H1 (cell line): ENCODE measurements at regions not wholly inside any gene's neighbourhood (a gene's known extent, or its start where the extent isn't known, plus 50 kb on each side); places are given as distances from the start of the nearest gene placed in this dataset.

Source experiments
- CTCF ChIA-PET: fragments of 300-600 bp; sonication (Branson Sonifier 250); formaldehyde crosslinking; loops from one replicate; lab custom pipeline; 2021; ENCODE audit not compliant: partially characterized antibody; lab: Charles Lee
- POLR2A ChIA-PET: fragments of 300-600 bp; sonication (Branson Sonifier 250); formaldehyde crosslinking; loops from one replicate; lab custom pipeline; 2021; ENCODE audit warnings: inconsistent platforms; ENCODE audit not compliant: partially characterized antibody; lab: Charles Lee
- DNase-seq, 2 experiments: peaks; one replicate each; pipeline versions ENCODE4 v3.0.0 to v3.0.0-alpha.2; 2010 to 2022; ENCODE audit warnings: low spot score in 2 of 2, low read depth in 1 of 2, mixed read lengths in 1 of 2
- FAIRE-seq: peaks from 2 replicates; lab custom pipeline; 2011; peaks lifted over from hg19 to GRCh38; lab: Jason Lieb, UNC
- H2AFZ ChIP-seq: 2 replicates; pipeline ENCODE4 v1.8.1; 2012; ENCODE audit warnings: low read length, inconsistent platforms
- H2AK5ac ChIP-seq: 2 replicates; pipeline ENCODE4 v1.6.1; 2013; ENCODE audit warnings: low read depth, low read length
- H2BK120ac ChIP-seq: replicated peaks from 2 replicates; pipeline ENCODE3; 2013; ENCODE audit warnings: low read depth, low read length, inconsistent platforms
- H2BK12ac ChIP-seq: 2 replicates; pipeline ENCODE4 v1.6.1; 2013; ENCODE audit warnings: low read depth, low read length
- H2BK15ac ChIP-seq: 2 replicates; pipeline ENCODE4 v1.6.1; 2013; ENCODE audit warnings: low read length
- H2BK20ac ChIP-seq: 2 replicates; pipeline ENCODE4 v1.6.1; 2013; ENCODE audit warnings: low read length
- H2BK5ac ChIP-seq: 2 replicates; pipeline ENCODE4 v1.6.1; 2013; ENCODE audit warnings: low read depth, low read length
- H3K14ac ChIP-seq: 2 replicates; pipeline ENCODE4 v1.6.1; 2013; ENCODE audit warnings: inconsistent platforms; ENCODE audit not compliant: insufficient read length
- H3K18ac ChIP-seq: 2 replicates; pipeline ENCODE4 v1.6.1; 2013; ENCODE audit warnings: low read length; ENCODE audit errors: extremely low read depth
- H3K23ac ChIP-seq: 2 replicates; pipeline ENCODE4 v1.6.1; 2013; ENCODE audit warnings: inconsistent platforms; ENCODE audit not compliant: insufficient read length
- H3K23me2 ChIP-seq: 2 replicates; pipeline ENCODE4 v1.6.1; 2013; ENCODE audit warnings: low read depth, low read length
- H3K27ac ChIP-seq: 2 replicates; pipeline ENCODE4 v1.6.1; 2011; ENCODE audit warnings: low read depth, low read length, inconsistent platforms
- H3K27me3 ChIP-seq, 4 experiments: replicated peaks in 1 of 4; 1 replicate in 1 of 4; 2 replicates in 3 of 4; pipeline versions ENCODE4 v1.6.1 to v1.8.1; 2011 to 2013; ENCODE audit warnings: low read length in 3 of 4, mild to moderate bottlenecking in 3 of 4, inconsistent platforms in 2 of 4, mixed read lengths in 2 of 4, moderate library complexity in 1 of 4; ENCODE audit not compliant: control insufficient read depth in 3 of 4, insufficient read depth in 3 of 4; ENCODE audit errors: extremely low read depth in 1 of 4
- H3K36me3 ChIP-seq, 4 experiments: 2 replicates each; pipeline versions ENCODE4 v1.6.1 to v1.8.1; 2011 to 2013; ENCODE audit warnings: mild to moderate bottlenecking in 4 of 4, low read length in 3 of 4, moderate library complexity in 2 of 4, control low read depth in 1 of 4, inconsistent platforms in 1 of 4; ENCODE audit not compliant: insufficient read depth in 4 of 4, control insufficient read depth in 2 of 4
- H3K4ac ChIP-seq: replicated peaks from 2 replicates; pipeline ENCODE3; 2013; ENCODE audit warnings: low read length, low read depth, mixed read lengths, inconsistent platforms; ENCODE audit not compliant: insufficient read length
- H3K4me1 ChIP-seq, 4 experiments: replicated peaks in 1 of 4; 1 replicate in 1 of 4; 2 replicates in 3 of 4; pipeline versions ENCODE4 v1.6.1 to v1.8.1; 2011 to 2013; ENCODE audit warnings: low read length in 3 of 4, inconsistent platforms in 2 of 4, mixed read lengths in 1 of 4; ENCODE audit not compliant: insufficient read depth in 4 of 4, control insufficient read depth in 3 of 4
- H3K4me2 ChIP-seq, 2 experiments: 2 replicates each; pipeline versions ENCODE4 v1.6.1 to v1.8.1; 2011 to 2013; ENCODE audit warnings: low read depth in 2 of 2, low read length in 2 of 2, control low read depth in 1 of 2, inconsistent platforms in 1 of 2, mild to moderate bottlenecking in 1 of 2; ENCODE audit not compliant: insufficient read depth in 1 of 2
- H3K4me3 ChIP-seq, 4 experiments: fragments of 200-600, 300-600 bp in 1 of 4; sonication (generic), shearing (Covaris generic), sonication (Bioruptor Twin) in 1 of 4; 2 replicates each; pipeline versions ENCODE4 v1.5.1 to v1.8.1; 2011 to 2016; ENCODE audit warnings: low read length in 4 of 4, low read depth in 3 of 4, control low read depth in 2 of 4, inconsistent platforms in 2 of 4, mild to moderate bottlenecking in 2 of 4, mixed read lengths in 1 of 4, moderate library complexity in 1 of 4; ENCODE audit not compliant: insufficient read depth in 2 of 4; ENCODE audit errors: extremely low read depth in 1 of 4
- H3K56ac ChIP-seq: replicated peaks from 2 replicates; pipeline ENCODE3; 2013; ENCODE audit warnings: low read depth, mild to moderate bottlenecking, mixed read lengths, low read length, inconsistent platforms; ENCODE audit not compliant: insufficient read length
- H3K79me1 ChIP-seq: 2 replicates; pipeline ENCODE4 v1.6.1; 2013; ENCODE audit warnings: low read depth, low read length, control low read depth
- H3K79me2 ChIP-seq, 2 experiments: 2 replicates each; pipeline versions ENCODE4 v1.6.1 to v1.8.1; 2012 to 2013; ENCODE audit warnings: low read length in 2 of 2, mild to moderate bottlenecking in 2 of 2, inconsistent platforms in 1 of 2; ENCODE audit not compliant: insufficient read depth in 2 of 2, control insufficient read depth in 1 of 2
- H3K9ac ChIP-seq, 4 experiments: replicated peaks in 1 of 4; 1 replicate in 1 of 4; 2 replicates in 3 of 4; pipeline versions ENCODE4 v1.6.1 to v1.8.1; 2011 to 2013; ENCODE audit warnings: low read depth in 3 of 4, low read length in 3 of 4, control low read depth in 2 of 4, mild to moderate bottlenecking in 2 of 4, moderate library complexity in 2 of 4, inconsistent platforms in 1 of 4; ENCODE audit errors: extremely low read depth in 1 of 4
- H3K9me3 ChIP-seq, 2 experiments: 2 replicates each; pipeline versions ENCODE4 v1.6.1 to v1.8.1; 2012 to 2013; ENCODE audit warnings: mild to moderate bottlenecking in 2 of 2, moderate library complexity in 2 of 2, control low read depth in 1 of 2, inconsistent platforms in 1 of 2, low read depth in 1 of 2, low read length in 1 of 2, mixed read lengths in 1 of 2; ENCODE audit not compliant: insufficient read depth in 2 of 2
- H4K20me1 ChIP-seq, 2 experiments: replicated peaks in 1 of 2; 2 replicates each; pipeline versions ENCODE3 to v1.8.1; 2011 to 2013; ENCODE audit warnings: inconsistent platforms in 2 of 2, low read length in 2 of 2, mild to moderate bottlenecking in 1 of 2; ENCODE audit not compliant: insufficient read depth in 2 of 2, control insufficient read depth in 1 of 2
- H4K5ac ChIP-seq: 2 replicates; pipeline ENCODE4 v1.6.1; 2013; ENCODE audit warnings: low read length, low read depth, mixed read lengths, inconsistent platforms; ENCODE audit not compliant: insufficient read length
- H4K8ac ChIP-seq: 2 replicates; pipeline ENCODE4 v1.8.0; 2013; ENCODE audit warnings: mild to moderate bottlenecking, moderate library complexity, low read length, inconsistent platforms; ENCODE audit not compliant: insufficient read depth; ENCODE audit errors: extremely low read depth
- H4K91ac ChIP-seq: replicated peaks from 2 replicates; pipeline ENCODE3; 2013; ENCODE audit warnings: low read length, mixed read lengths, inconsistent platforms; ENCODE audit not compliant: insufficient read length
- BCL11A ChIP-seq, 2 experiments: IDR thresholded peaks; one replicate each; pipeline ENCODE4 v1.6.1; 2011; ENCODE audit warnings: low read depth in 2 of 2, low read length in 2 of 2, mild to moderate bottlenecking in 2 of 2
- CBX5 ChIP-seq: fragments of 300-800, 300-1000 bp; sonication (generic); IDR thresholded peaks from 2 replicates; pipeline ENCODE4 v1.7.1; 2016; ENCODE audit warnings: antibody characterized with exemption, low read length, low read depth
- EZH2 ChIP-seq: fragments of 200-600 bp; sonication (generic); IDR thresholded peaks from 2 replicates; pipeline ENCODE4 v1.7.1; 2012; ENCODE audit warnings: low read depth, mild to moderate bottlenecking, moderate library complexity, low read length, inconsistent platforms; ENCODE audit not compliant: severe bottlenecking
- FOSL1 ChIP-seq: IDR thresholded peaks from 2 replicates; pipeline ENCODE4 v1.6.1; 2011; ENCODE audit warnings: mild to moderate bottlenecking, low read depth, low read length, moderate library complexity; ENCODE audit not compliant: insufficient read depth
- GABPA ChIP-seq: IDR thresholded peaks from 2 replicates; pipeline ENCODE4 v1.6.1; 2011; ENCODE audit warnings: mild to moderate bottlenecking, low read length, moderate library complexity, borderline replicate concordance; ENCODE audit not compliant: insufficient read depth
- HDAC2 ChIP-seq, 2 experiments: fragments of 300-600 bp in 1 of 2; sonication (generic) in 1 of 2; IDR thresholded peaks; 2 replicates each; pipeline ENCODE4 v1.6.1; 2011 to 2012; ENCODE audit warnings: low read depth in 2 of 2, low read length in 2 of 2, mild to moderate bottlenecking in 2 of 2, moderate library complexity in 2 of 2, borderline replicate concordance in 1 of 2, inconsistent platforms in 1 of 2
- RBBP5 ChIP-seq: IDR thresholded peaks from 2 replicates; pipeline ENCODE4 v1.7.1; 2012; ENCODE audit warnings: low read depth, mild to moderate bottlenecking, inconsistent platforms, low read length, moderate library complexity, borderline replicate concordance
- RFX5 ChIP-seq: IDR thresholded peaks from 2 replicates; pipeline ENCODE4 v1.6.1; 2011; ENCODE audit warnings: low read depth, low read length, improper control_type of control experiment, borderline replicate concordance
- RNF2 ChIP-seq: fragments of 200-900, 300-1000 bp; sonication (generic); IDR thresholded peaks from 2 replicates; pipeline ENCODE4 v1.7.1; 2016; ENCODE audit warnings: borderline replicate concordance, low read depth, mild to moderate bottlenecking, antibody characterized with exemption, low read length; ENCODE audit not compliant: poor library complexity, severe bottlenecking; ENCODE audit errors: missing control alignments
- SIRT6 ChIP-seq: IDR thresholded peaks from one replicate; pipeline ENCODE4 v1.7.1; 2012; ENCODE audit warnings: low read length, inconsistent platforms
- SP1 ChIP-seq: IDR thresholded peaks from 2 replicates; pipeline ENCODE4 v1.6.1; 2011; ENCODE audit warnings: low read depth, low read length
- SUZ12 ChIP-seq: fragments of 200-600 bp; sonication (generic); IDR thresholded peaks from 2 replicates; pipeline ENCODE4 v1.6.1; 2012; ENCODE audit warnings: mild to moderate bottlenecking, inconsistent platforms, low read length, moderate library complexity, mixed read lengths
- TAF1 ChIP-seq: IDR thresholded peaks from 2 replicates; pipeline ENCODE4 v1.6.1; 2011; ENCODE audit warnings: mild to moderate bottlenecking, low read depth, low read length
- WGBS, 2 experiments: shearing (Covaris generic) in 1 of 2; methylation state at CpG; one replicate each; pipeline versions ENCODE4 v1.1.6 to v1.1.7; 2013 to 2015; ENCODE audit warnings: low lambda C conversion rate in 2 of 2, mixed read lengths in 2 of 2, inconsistent platforms in 1 of 2, low coverage in 1 of 2, missing lambda C conversion rate in 1 of 2; ENCODE audit not compliant: insufficient replicate concordance in 2 of 2, insufficient coverage in 1 of 2, insufficient read length in 1 of 2; ENCODE audit errors: extremely low coverage in 1 of 2, missing lambda C conversion rate in 1 of 2; 5-methylcytosine and 5-hydroxymethylcytosine counted together
- TF ChIP-seq, protein P1 (sequence below): IDR thresholded peaks from 2 replicates; pipeline ENCODE4 v1.6.1; 2012; ENCODE audit warnings: inconsistent platforms

DNA sequence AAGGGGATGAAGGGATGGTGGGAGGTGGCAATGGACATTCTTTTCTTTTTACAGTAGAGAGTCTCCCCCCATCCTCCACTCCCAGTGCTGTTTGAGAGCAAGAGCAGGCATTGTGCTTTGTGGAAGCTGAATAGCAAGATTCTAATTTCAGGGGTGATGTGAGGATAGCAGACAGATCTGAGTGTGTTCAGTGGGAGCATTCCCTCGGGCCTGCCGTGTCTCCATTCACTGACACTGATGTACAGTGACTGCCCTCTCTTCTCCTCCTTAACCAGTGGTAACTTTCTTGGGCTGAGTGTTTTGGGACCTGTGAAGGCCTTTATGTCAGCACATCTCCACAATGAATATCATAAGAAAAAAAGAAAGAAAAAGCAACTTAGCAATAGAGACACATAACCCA, 396.6 kb upstream of the RPS6KA3 start:
- Histone ChIP-seq H2AK5ac (no peak overlapping the region), H2BK15ac (no peak overlapping the region), H4K5ac (no peak overlapping the region), H3K36me3 (no peaks in the 10 kb centered on the region), H2BK5ac (no peak overlapping the region), H3K4me2 (no peak overlapping the region), H4K8ac (no peak overlapping the region), H2BK20ac (no peak overlapping the region), H2AFZ (no peak overlapping the region), H4K20me1 (no peaks in the 10 kb centered on the region), H3K4me1 (no peaks in the 10 kb centered on the region), H3K14ac (no peak overlapping the region), H3K27me3 (no peaks in the 10 kb centered on the region), H4K91ac (no peak overlapping the region), H3K79me1 (no peaks in the 10 kb centered on the region), H3K23me2 (no peaks in the 10 kb centered on the region), H2BK120ac (no peak overlapping the region), H3K56ac (no peak overlapping the region), H3K4ac (no peak overlapping the region), H3K9me3 (no peaks in the 10 kb centered on the region), H3K18ac (no peak overlapping the region), H3K79me2 (no peaks in the 10 kb centered on the region), H3K27ac (no peak overlapping the region), H3K9ac (no peak overlapping the region), H3K4me3 (no peak overlapping the region), H3K23ac (no peak overlapping the region), H2BK12ac (no peak overlapping the region)
- DNase-seq (no peak), FAIRE-seq (no peak)
- WGBS, 2 experiments = 77% methylated on average over 2 of the region's 2 CpGs; no CpG with 5 or more reads in 1 of the 2 experiments
- CTCF ChIA-PET = no interaction called here
- POLR2A ChIA-PET = no interaction called here
- no peak for TF ChIP-seq TAF1
- no peak for TF ChIP-seq SUZ12
- no peak for TF ChIP-seq EZH2
- TF ChIP-seq, protein P1, sequence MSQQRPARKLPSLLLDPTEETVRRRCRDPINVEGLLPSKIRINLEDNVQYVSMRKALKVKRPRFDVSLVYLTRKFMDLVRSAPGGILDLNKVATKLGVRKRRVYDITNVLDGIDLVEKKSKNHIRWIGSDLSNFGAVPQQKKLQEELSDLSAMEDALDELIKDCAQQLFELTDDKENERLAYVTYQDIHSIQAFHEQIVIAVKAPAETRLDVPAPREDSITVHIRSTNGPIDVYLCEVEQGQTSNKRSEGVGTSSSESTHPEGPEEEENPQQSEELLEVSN = no peak
- no peak for TF ChIP-seq SIRT6
- no peak for TF ChIP-seq HDAC2 (IDR thresholded peaks at IDR 0.05; ENCODE audit: borderline replicate concordance in 1 of 2, low read depth in 2 of 2, low read length in 2 of 2)
- TF ChIP-seq RNF2 = no peak
- TF ChIP-seq RFX5 = no peak
- no peak for TF ChIP-seq SP1
- TF ChIP-seq CBX5 = no peak
- no peak for TF ChIP-seq BCL11A (IDR thresholded peaks at IDR 0.05; ENCODE audit: low read depth in 2 of 2, low read length in 2 of 2)
- no peak for TF ChIP-seq GABPA
- no peak for TF ChIP-seq RBBP5
- no peak for TF ChIP-seq FOSL1
